Tibial nerve (tissue), 4 donors: ENCODE measurements at regions not wholly inside any gene's neighbourhood (a gene's known extent, or its start where the extent isn't known, plus 50 kb on each side); places are given as distances from the start of the nearest gene placed in this dataset.

Experiments
- CTCF ChIP-seq, 5 experiments: fragments of 200-600 bp in 3 of 5; fragments of 450-650 bp in 2 of 5; sonication (generic) in 3 of 5; IDR thresholded peaks; one replicate each; pipeline ENCODE4 v1.5.1; 2016 to 2019; ENCODE audit warnings: antibody characterized with exemption in 5 of 5, mild to moderate bottlenecking in 3 of 5, moderate library complexity in 2 of 5
- EP300 ChIP-seq, 2 donors: sonication (generic); formaldehyde crosslinking; IDR thresholded peaks; one replicate each; pipeline ENCODE4 v1.6.1; 2017; ENCODE audit warnings: antibody characterized with exemption in 2 of 2, mild to moderate bottlenecking in 1 of 2
- POLR2A ChIP-seq, 2 donors: fragments of 450-650 bp; IDR thresholded peaks; one replicate each; pipeline ENCODE4 v1.6.1; 2017; ENCODE audit warnings: antibody characterized with exemption in 2 of 2, mild to moderate bottlenecking in 2 of 2, moderate library complexity in 2 of 2

GRCh38 chr2:139162456-139162855 is 382.3 kb upstream of the NXPH2 start:
- no peak for TF ChIP-seq CTCF (IDR thresholded peaks at IDR 0.05)
- no peak for TF ChIP-seq POLR2A (IDR thresholded peaks at IDR 0.05)
- no peak for TF ChIP-seq EP300 (IDR thresholded peaks at IDR 0.05)
